Jurkat, Clone E6-1 (cell line): ENCODE measurements at regions not wholly inside any gene's neighbourhood (a gene's known extent, or its start where the extent isn't known, plus 50 kb on each side); places are given as distances from the start of the nearest gene placed in this dataset.

Experiments
- DNase-seq: peaks from one replicate; pipeline ENCODE4 v3.0.0-alpha.2; 2011; ENCODE audit warnings: low read depth, low spot score
- H3K4me3 ChIP-seq: 2 replicates; pipeline ENCODE4 v1.5.1; 2011; ENCODE audit warnings: mild to moderate bottlenecking, low read length, control low read depth, moderate library complexity

- no peak overlapping the region for H3K4me3 ChIP-seq
- no peak for DNase-seq
These were observed 98.3 kb downstream of the BACH1 start for GRCh38 chr21:29396951-29397455.

GRCh38 chr21:29403301-29403700, 104.6 kb downstream of the BACH1 start:
- H3K4me3 ChIP-seq = no peak overlapping the region
- DNase-seq = no peak

GRCh38 chr21:29403922-29404538, 105.3 kb downstream of the BACH1 start:
- no peak for DNase-seq
- no peak overlapping the region for H3K4me3 ChIP-seq

- no peak for DNase-seq
- no peak overlapping the region for H3K4me3 ChIP-seq
These were observed 106.9 kb downstream of the BACH1 start for GRCh38 chr21:29405503-29406122.

GRCh38 chr21:29406385-29406784, 107.7 kb downstream of the BACH1 start:
- no peak for DNase-seq
- H3K4me3 ChIP-seq = no peak overlapping the region

- H3K4me3 ChIP-seq = no peak overlapping the region
- no peak for DNase-seq
These were observed 108.8 kb downstream of the BACH1 start for GRCh38 chr21:29407571-29407970.

GRCh38 chr21:29413683-29414082, 115.0 kb downstream of the BACH1 start:
- DNase-seq = no peak
- H3K4me3 ChIP-seq = no peak overlapping the region

- DNase-seq = no peak
These were observed 117.5 kb downstream of the BACH1 start for GRCh38 chr21:29416268-29416667.

GRCh38 chr21:29418813-29419212, 120.1 kb downstream of the BACH1 start:
- no peak for DNase-seq
- H3K4me3 ChIP-seq = no peak overlapping the region

More at GRCh38 chr21:29416268-29416667, 117.5 kb downstream of the BACH1 start:
- no peak overlapping the region for H3K4me3 ChIP-seq

- no peak overlapping the region for H3K4me3 ChIP-seq
- DNase-seq = no peak
These were observed 120.7 kb downstream of the BACH1 start for GRCh38 chr21:29419422-29419821.

- no peak for DNase-seq
These were observed 124.6 kb downstream of the BACH1 start for GRCh38 chr21:29423099-29423870.

GRCh38 chr21:29424728-29425127, 126.0 kb downstream of the BACH1 start:
- H3K4me3 ChIP-seq = no peak overlapping the region
- no peak for DNase-seq

More at GRCh38 chr21:29423099-29423870, 124.6 kb downstream of the BACH1 start:
- no peak overlapping the region for H3K4me3 ChIP-seq

GRCh38 chr21:29429218-29429617, 130.5 kb downstream of the BACH1 start:
- no peak for DNase-seq
- no peak overlapping the region for H3K4me3 ChIP-seq

GRCh38 chr21:29430030-29430429, 131.3 kb downstream of the BACH1 start:
- no peak for DNase-seq

GRCh38 chr21:29430576-29430975, 131.9 kb downstream of the BACH1 start:
- no peak overlapping the region for H3K4me3 ChIP-seq
- DNase-seq = no peak

More at GRCh38 chr21:29430030-29430429, 131.3 kb downstream of the BACH1 start:
- no peak overlapping the region for H3K4me3 ChIP-seq

- no peak overlapping the region for H3K4me3 ChIP-seq
- no peak for DNase-seq
These were observed 132.5 kb downstream of the BACH1 start for GRCh38 chr21:29431178-29431577.

GRCh38 chr21:29431680-29432079, 133.0 kb downstream of the BACH1 start:
- DNase-seq = no peak
- no peak overlapping the region for H3K4me3 ChIP-seq

- no peak overlapping the region for H3K4me3 ChIP-seq
- no peak for DNase-seq
These were observed 134.8 kb downstream of the BACH1 start for GRCh38 chr21:29433366-29434059.

GRCh38 chr21:29434081-29434480, 135.4 kb downstream of the BACH1 start:
- no peak for DNase-seq
- H3K4me3 ChIP-seq = no peak overlapping the region
